A673 (cell line): ENCODE measurements at regions not wholly inside any gene's neighbourhood (a gene's known extent, or its start where the extent isn't known, plus 50 kb on each side); places are given as distances from the start of the nearest gene placed in this dataset.

Experiments
- BruUV-seq: library from RNA; stranded (reverse); fragments of 400-500 nt; replicated peaks from 2 replicates; lab custom pipeline; 2021; lab: Mats Ljungman, UMichigan
- CTCF ChIA-PET: fragments of 300-600 bp; sonication (Branson Sonifier 250); formaldehyde crosslinking; loops from one replicate; lab custom pipeline; 2022; ENCODE audit warnings: antibody characterized with exemption; lab: Charles Lee
- POLR2A ChIA-PET: fragments of 300-600 bp; sonication (Branson Sonifier 250); formaldehyde crosslinking; loops from one replicate; lab custom pipeline; 2022; ENCODE audit warnings: antibody characterized with exemption; ENCODE audit not compliant: low non-redundant PET; lab: Charles Lee
- DNase-seq: peaks from one replicate; pipeline ENCODE4 v3.0.0-alpha.2; 2015; ENCODE audit warnings: low spot score
- H3K27ac ChIP-seq: fragments of 200-600 bp; sonication (generic); 2 replicates; pipeline ENCODE4 v1.5.1; 2016; ENCODE audit warnings: mixed run types, low read depth, mild to moderate bottlenecking, mixed read lengths, antibody characterized with exemption, low read length; ENCODE audit not compliant: poor library complexity, severe bottlenecking
- H3K27me3 ChIP-seq: fragments of 200-600 bp; sonication (generic); replicated peaks from 2 replicates; pipeline ENCODE4 v1.6.1; 2017; ENCODE audit warnings: mixed run types, low read depth, mild to moderate bottlenecking, mixed read lengths, antibody characterized with exemption, low read length; ENCODE audit not compliant: insufficient read depth, poor library complexity
- H3K36me3 ChIP-seq: fragments of 200-600 bp; sonication (generic); 2 replicates; pipeline ENCODE4 v1.6.1; 2016; ENCODE audit warnings: mixed run types, mild to moderate bottlenecking, mixed read lengths, antibody characterized with exemption, low read length; ENCODE audit not compliant: insufficient read depth, poor library complexity, severe bottlenecking
- H3K4me1 ChIP-seq: fragments of 200-600 bp; sonication (generic); 2 replicates; pipeline ENCODE4 v1.6.1; 2017; ENCODE audit warnings: mixed run types, mild to moderate bottlenecking, mixed read lengths, antibody characterized with exemption, low read length; ENCODE audit not compliant: insufficient read depth, poor library complexity, severe bottlenecking
- H3K4me3 ChIP-seq: fragments of 200-600 bp; sonication (generic); 2 replicates; pipeline ENCODE4 v1.5.1; 2016; ENCODE audit warnings: low read depth, mixed run types, mild to moderate bottlenecking, mixed read lengths, low read length; ENCODE audit not compliant: poor library complexity, severe bottlenecking
- H3K9me3 ChIP-seq: fragments of 200-600 bp; sonication (generic); 2 replicates; pipeline ENCODE4 v1.6.1; 2016; ENCODE audit warnings: mixed run types, low read depth, mild to moderate bottlenecking, mixed read lengths, antibody characterized with exemption, low read length; ENCODE audit not compliant: poor library complexity, severe bottlenecking
- CTCF ChIP-seq: fragments of 300-800, 200-600 bp; sonication (generic); conservative IDR thresholded peaks from 2 replicates; pipeline ENCODE4 v1.5.1; 2017; ENCODE audit warnings: low read depth, mild to moderate bottlenecking, antibody characterized with exemption, low read length, moderate library complexity, mixed read lengths
- EZH2 ChIP-seq: fragments of 200-600 bp; sonication (generic); IDR thresholded peaks from 2 replicates; pipeline ENCODE4 v1.6.1; 2017; ENCODE audit warnings: borderline replicate concordance, low read depth, mild to moderate bottlenecking, mixed read lengths, antibody characterized with exemption, low read length; ENCODE audit not compliant: poor library complexity, severe bottlenecking
- intact Hi-C: fragments of 100-400 bp; cut with micrococcal nuclease; formaldehyde crosslinking; loops from one replicate; pipeline ENCODE4 v1.10.0; 2022; ENCODE audit not compliant: unreplicated experiment

GRCh38 chr10:9419757-9420156 is 1365.3 kb downstream of the GATA3 start:
- Histone ChIP-seq H3K9me3 (no peaks in the 10 kb centered on the region), H3K4me3 (no peak overlapping the region), H3K4me1 (no peaks in the 10 kb centered on the region), H3K36me3 (no peaks in the 10 kb centered on the region), H3K27me3 (peaks cover 3% of the 10 kb centered on the region), H3K27ac (no peak overlapping the region)
- TF ChIP-seq CTCF = no peak
- TF ChIP-seq EZH2 = no peak
- BruUV-seq = no TSS peak
- CTCF ChIA-PET = no interaction called here
- no peak for DNase-seq
- intact Hi-C loops = no loop called here
- POLR2A ChIA-PET = no interaction called here

- DNase-seq = no peak
- H3K4me1 ChIP-seq = no peaks in the 10 kb centered on the region
- intact Hi-C loops = no loop called here
- ChIA-PET POLR2A (no interaction called here), CTCF (no interaction called here)
- H3K4me3 ChIP-seq = no peak overlapping the region
- no peak overlapping the region for H3K27ac ChIP-seq
- H3K9me3 ChIP-seq = no peaks in the 10 kb centered on the region
- H3K36me3 ChIP-seq = no peaks in the 10 kb centered on the region
- BruUV-seq = no TSS peak
- no peaks in the 10 kb centered on the region for H3K27me3 ChIP-seq
- no peak for TF ChIP-seq EZH2
- no peak for TF ChIP-seq CTCF
These were observed 1372.7 kb downstream of the GATA3 start for GRCh38 chr10:9427209-9427608.

- TF ChIP-seq EZH2 = no peak
- TF ChIP-seq CTCF = no peak
- H3K4me1 ChIP-seq = no peaks in the 10 kb centered on the region
- intact Hi-C loops = no loop called here
- no peak overlapping the region for H3K4me3 ChIP-seq
- no peak for DNase-seq
- CTCF ChIA-PET = no interaction called here
- BruUV-seq = no TSS peak
- no peak overlapping the region for H3K27ac ChIP-seq
- no peaks in the 10 kb centered on the region for H3K27me3 ChIP-seq
- POLR2A ChIA-PET = no interaction called here
- no peaks in the 10 kb centered on the region for H3K36me3 ChIP-seq
- no peaks in the 10 kb centered on the region for H3K9me3 ChIP-seq
These were observed 1382.6 kb downstream of the GATA3 start for GRCh38 chr10:9437131-9437530.
